Liver (tissue), 3 donors: ENCODE measurements at regions not wholly inside any gene's neighbourhood (a gene's known extent, or its start where the extent isn't known, plus 50 kb on each side); places are given as distances from the start of the nearest gene placed in this dataset.

Experiments
- CTCF ChIP-seq: fragments of 150-350 bp; IDR thresholded peaks from 2 replicates; pipeline ENCODE4 v1.5.1; 2017; ENCODE audit warnings: improper control_type of control experiment, low read depth, low read length; ENCODE audit not compliant: missing input control
- FOXA1 ChIP-seq: IDR thresholded peaks from 2 replicates; pipeline ENCODE4 v1.6.1; 2016; ENCODE audit warnings: antibody characterized with exemption
- HNF4A ChIP-seq, 2 donors: conservative IDR thresholded peaks; 2 replicates each; pipeline ENCODE4 v1.6.1; 2016; ENCODE audit warnings: antibody characterized with exemption in 2 of 2, mild to moderate bottlenecking in 2 of 2
- NR2F2 ChIP-seq: IDR thresholded peaks from 2 replicates; pipeline ENCODE4 v1.6.1; 2016; ENCODE audit warnings: antibody characterized with exemption
- REST ChIP-seq: IDR thresholded peaks from 2 replicates; pipeline ENCODE4 v1.6.1; 2016; ENCODE audit warnings: antibody characterized with exemption, mild to moderate bottlenecking
- TAF1 ChIP-seq: conservative IDR thresholded peaks from 2 replicates; pipeline ENCODE4 v1.6.1; 2016; ENCODE audit warnings: antibody characterized with exemption, mild to moderate bottlenecking
- YY1 ChIP-seq: IDR thresholded peaks from 2 replicates; pipeline ENCODE4 v1.6.1; 2016; ENCODE audit warnings: antibody characterized with exemption, mild to moderate bottlenecking
- donor health status: healthy.
- donor health status: healthy.

DNA sequence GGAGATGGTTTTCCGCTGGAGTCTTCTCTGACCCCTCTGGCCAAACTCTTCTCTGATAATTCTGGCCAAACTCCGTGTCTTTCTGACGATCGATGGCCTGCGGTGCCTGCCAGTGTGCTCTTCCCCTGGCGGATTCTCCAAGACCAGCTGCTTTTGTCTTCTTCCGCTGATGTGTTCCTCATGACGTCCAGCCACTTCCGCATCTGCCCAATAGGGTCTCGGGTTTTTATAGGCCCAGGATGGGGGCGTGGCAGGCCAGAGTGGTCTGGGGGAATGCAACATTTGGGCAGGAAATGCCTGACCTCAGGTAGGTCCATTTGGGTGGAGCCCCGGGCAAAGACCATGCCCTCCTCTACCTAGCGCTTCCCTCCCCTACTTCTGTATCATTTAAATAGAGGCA is 1542.1 kb downstream of the STIM2 start:
- TF ChIP-seq CTCF = no peak
- no peak for TF ChIP-seq FOXA1
- TF ChIP-seq NR2F2 = no peak
- no peak for TF ChIP-seq HNF4A (conservative IDR thresholded peaks at IDR 0.05)
- TF ChIP-seq YY1 = no peak
- no peak for TF ChIP-seq REST
- no peak for TF ChIP-seq TAF1
